ENCODE measurements at regions not wholly inside any gene's neighbourhood (a gene's known extent, or its start where the extent isn't known, plus 50 kb on each side); places are given as distances from the start of the nearest gene placed in this dataset.

- TF ChIP-seq POLR2AphosphoS5 (IDR thresholded peaks at IDR 0.05; ENCODE audit: low read depth, low read length) = no peak
- TF ChIP-seq JUN (IDR thresholded peaks at IDR 0.05; ENCODE audit: low read depth, low read length) = no peak
These were observed 97.2 kb upstream of the IPO5 start (continued) for GRCh38 chr13:97856304-97856675.
